PC-9 (cell line): ENCODE measurements at regions not wholly inside any gene's neighbourhood (a gene's known extent, or its start where the extent isn't known, plus 50 kb on each side); places are given as distances from the start of the nearest gene placed in this dataset.

Experiments used
- BruUV-seq: library from RNA; stranded (reverse); fragments of 400-500 nt; replicated peaks from 2 replicates; lab custom pipeline; 2021; lab: Mats Ljungman, UMichigan
- CTCF ChIA-PET: fragments of 300-600 bp; sonication (Branson Sonifier 250); formaldehyde crosslinking; loops from one replicate; lab custom pipeline; 2022; ENCODE audit warnings: antibody characterized with exemption; lab: Charles Lee
- POLR2A ChIA-PET: fragments of 300-600 bp; sonication (Branson Sonifier 250); formaldehyde crosslinking; loops from one replicate; lab custom pipeline; 2022; ENCODE audit warnings: antibody characterized with exemption; ENCODE audit not compliant: unreplicated experiment; lab: Charles Lee
- DNase-seq, 2 experiments: peaks; one replicate each; pipeline versions ENCODE4 v3.0.0 to v3.0.0-alpha.2; 2015 to 2022; ENCODE audit warnings: mixed read lengths in 1 of 2
- H2AFZ ChIP-seq: fragments of 200-600 bp; sonication (generic); 2 replicates; pipeline ENCODE4 v1.8.1; 2017; ENCODE audit warnings: antibody characterized with exemption
- H3F3A ChIP-seq: fragments of 200-600 bp; sonication (generic); 2 replicates; pipeline ENCODE4 v1.8.1; 2017; ENCODE audit warnings: antibody characterized with exemption, mild to moderate bottlenecking, low read depth; ENCODE audit not compliant: insufficient read depth
- H3K27ac ChIP-seq: fragments of 200-600 bp; sonication (generic); 2 replicates; pipeline ENCODE4 v1.6.1; 2016; ENCODE audit warnings: mixed run types
- H3K27me3 ChIP-seq: fragments of 200-600 bp; sonication (generic); 2 replicates; pipeline ENCODE4 v1.6.1; 2016; ENCODE audit warnings: low read depth, mixed run types; ENCODE audit not compliant: insufficient read depth
- H3K36me3 ChIP-seq: fragments of 200-600 bp; sonication (generic); 2 replicates; pipeline ENCODE4 v1.6.1; 2016; ENCODE audit warnings: low read depth, mixed run types
- H3K4me1 ChIP-seq: fragments of 200-600 bp; sonication (generic); replicated peaks from 2 replicates; pipeline ENCODE4 v1.6.1; 2016; ENCODE audit warnings: mixed run types; ENCODE audit not compliant: insufficient read depth
- H3K4me2 ChIP-seq: fragments of 200-600 bp; sonication (generic); 2 replicates; pipeline ENCODE4 v1.6.1; 2017; ENCODE audit warnings: mixed run types
- H3K4me3 ChIP-seq: fragments of 200-600 bp; sonication (generic); 2 replicates; pipeline ENCODE4 v1.6.1; 2016; ENCODE audit warnings: mixed run types
- H3K79me2 ChIP-seq: fragments of 200-600 bp; sonication (generic); 2 replicates; pipeline ENCODE4 v1.6.1; 2017; ENCODE audit warnings: low read depth, mixed run types
- H3K9me2 ChIP-seq: fragments of 200-600 bp; sonication (generic); 2 replicates; pipeline ENCODE4 v1.8.1; 2017; ENCODE audit warnings: mild to moderate bottlenecking; ENCODE audit not compliant: insufficient read depth
- H3K9me3 ChIP-seq: fragments of 200-600 bp; sonication (generic); 2 replicates; pipeline ENCODE4 v1.8.1; 2016; ENCODE audit warnings: low read depth; ENCODE audit not compliant: insufficient read depth
- H4K20me1 ChIP-seq: fragments of 200-600 bp; sonication (generic); 2 replicates; pipeline ENCODE4 v1.8.1; 2017; ENCODE audit not compliant: insufficient read depth
- CTCF ChIP-seq: fragments of 200-600 bp; sonication (generic); conservative IDR thresholded peaks from 2 replicates; pipeline ENCODE4 v1.6.1; 2017; ENCODE audit warnings: mixed run types, antibody characterized with exemption, mild to moderate bottlenecking, moderate library complexity
- EZH2 ChIP-seq: fragments of 200-600 bp; sonication (generic); IDR thresholded peaks from 2 replicates; pipeline ENCODE4 v1.8.0; 2017; ENCODE audit warnings: antibody characterized with exemption, low read depth
- intact Hi-C: fragments of 100-400 bp; cut with micrococcal nuclease; formaldehyde crosslinking; loops from one replicate; pipeline ENCODE4 v1.10.0; 2022; ENCODE audit not compliant: unreplicated experiment

GRCh38 chr6:144416244-144416643 lies 131.1 kb downstream of the UTRN start:
- Histone ChIP-seq H3K9me3 (no peaks in the 10 kb centered on the region), H3K79me2 (peaks cover 38% of the 10 kb centered on the region), H3K4me2 (peak overlapping the region; percentile 53), H3K4me3 (no peak overlapping the region), H2AFZ (no peak overlapping the region), H4K20me1 (no peaks in the 10 kb centered on the region), H3K27ac (peak overlapping the region; percentile 86), H3F3A (peaks cover 28% of the 10 kb centered on the region), H3K9me2 (no peaks in the 10 kb centered on the region), H3K27me3 (no peaks in the 10 kb centered on the region), H3K36me3 (no peaks in the 10 kb centered on the region), H3K4me1 (peaks cover 43% of the 10 kb centered on the region)
- ChIA-PET POLR2A (no interaction called here), CTCF (no interaction called here)
- TF ChIP-seq CTCF: no peak
- TF ChIP-seq EZH2: no peak
- BruUV-seq: no TSS peak
- DNase-seq: no peak
- intact Hi-C loops: loop anchor here (5.0 kb wide), 1 partner anchor 129 kb away; the partner anchor contains the start of gene UTRN

- no TSS peak for BruUV-seq
- H3K4me2 ChIP-seq: peak overlapping the region; percentile 53
- peak overlapping the region; percentile 86 for H3K27ac ChIP-seq
- peaks cover 38% of the 10 kb centered on the region for H3K4me1 ChIP-seq
- no peak overlapping the region for H2AFZ ChIP-seq
- no peaks in the 10 kb centered on the region; the same call in 1 of the 2 replicates for H3K36me3 ChIP-seq
- H3K9me3 ChIP-seq: no peaks in the 10 kb centered on the region
- H3K27me3 ChIP-seq: no peaks in the 10 kb centered on the region
- TF ChIP-seq EZH2 (no peak), CTCF (no peak)
- H3K9me2 ChIP-seq: no peaks in the 10 kb centered on the region
- intact Hi-C loops: loop anchor here (5.0 kb wide), 1 partner anchor 129 kb away; the partner anchor contains the start of gene UTRN
- H4K20me1 ChIP-seq: no peaks in the 10 kb centered on the region
- no peak overlapping the region for H3K4me3 ChIP-seq
- ChIA-PET POLR2A (no interaction called here), CTCF (no interaction called here)
- peaks cover 38% of the 10 kb centered on the region for H3K79me2 ChIP-seq
- no peak for DNase-seq
- H3F3A ChIP-seq: peaks cover 23% of the 10 kb centered on the region
Measured at GRCh38 chr6:144416773-144417172, 131.6 kb downstream of the UTRN start.

GRCh38 chr6:144417681-144418080 lies 132.5 kb downstream of the UTRN start:
- H3K4me2 ChIP-seq: no peak overlapping the region
- H3K4me1 ChIP-seq: peaks cover 32% of the 10 kb centered on the region
- intact Hi-C loops: loop anchor here (5.0 kb wide), 1 partner anchor 130 kb away; the partner anchor contains the start of gene UTRN
- H3K79me2 ChIP-seq: peaks cover 34% of the 10 kb centered on the region
- no peaks in the 10 kb centered on the region for H3K9me3 ChIP-seq
- ChIA-PET CTCF (no interaction called here), POLR2A (no interaction called here)
- no TSS peak for BruUV-seq
- no peaks in the 10 kb centered on the region; the same call in 1 of the 2 replicates for H3K36me3 ChIP-seq
- H3K9me2 ChIP-seq: no peaks in the 10 kb centered on the region
- H3K27me3 ChIP-seq: no peaks in the 10 kb centered on the region
- H4K20me1 ChIP-seq: no peaks in the 10 kb centered on the region
- peaks cover 22% of the 10 kb centered on the region for H3F3A ChIP-seq
- DNase-seq: no peak
- H3K4me3 ChIP-seq: no peak overlapping the region
- H3K27ac ChIP-seq: no peak overlapping the region
- TF ChIP-seq CTCF: no peak
- TF ChIP-seq EZH2: no peak
- H2AFZ ChIP-seq: no peak overlapping the region
